Embryonic facial prominence (tissue), 1 donor: ENCODE measurements at regions not wholly inside any gene's neighbourhood (a gene's known extent, or its start where the extent isn't known, plus 50 kb on each side); places are given as distances from the start of the nearest gene placed in this dataset.

ENCODE experiments used
- DNase-seq: peaks from one replicate; pipeline ENCODE4 v3.0.0-alpha.2; 2016; ENCODE audit errors: extremely low spot score

DNA sequence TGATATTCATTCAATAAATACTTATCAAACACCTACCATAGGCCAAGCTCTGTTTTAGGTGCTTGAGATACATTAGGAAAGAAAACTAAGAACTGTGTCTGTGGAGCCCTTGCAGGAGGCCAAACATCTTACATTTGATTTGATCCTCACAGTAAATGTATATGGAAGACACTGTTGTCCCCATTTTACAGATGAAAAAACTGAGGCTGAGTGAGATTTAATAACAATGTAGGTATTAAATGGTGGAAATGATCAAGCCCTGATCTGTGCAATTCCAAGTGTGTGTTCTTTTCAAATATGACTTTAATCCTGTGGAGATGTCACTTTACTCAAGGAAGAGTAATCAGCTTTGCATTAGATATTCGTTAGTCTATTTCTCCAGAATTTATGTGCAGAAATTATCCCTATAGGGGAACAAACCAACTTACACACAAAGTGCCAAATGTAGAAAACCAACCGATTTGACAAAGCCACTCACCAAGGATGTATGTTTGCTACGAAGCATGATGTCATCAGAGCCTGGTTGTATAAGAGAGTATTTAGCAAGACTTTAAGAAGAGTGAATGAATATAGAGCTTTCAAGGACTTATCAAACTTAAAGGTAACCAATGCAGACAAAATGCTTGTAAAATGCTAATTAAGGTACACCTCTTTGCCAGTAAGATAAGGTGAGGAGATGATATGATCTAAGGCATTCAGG lies 153.9 kb upstream of the NFIB start:
- DNase-seq: no peak

DNA sequence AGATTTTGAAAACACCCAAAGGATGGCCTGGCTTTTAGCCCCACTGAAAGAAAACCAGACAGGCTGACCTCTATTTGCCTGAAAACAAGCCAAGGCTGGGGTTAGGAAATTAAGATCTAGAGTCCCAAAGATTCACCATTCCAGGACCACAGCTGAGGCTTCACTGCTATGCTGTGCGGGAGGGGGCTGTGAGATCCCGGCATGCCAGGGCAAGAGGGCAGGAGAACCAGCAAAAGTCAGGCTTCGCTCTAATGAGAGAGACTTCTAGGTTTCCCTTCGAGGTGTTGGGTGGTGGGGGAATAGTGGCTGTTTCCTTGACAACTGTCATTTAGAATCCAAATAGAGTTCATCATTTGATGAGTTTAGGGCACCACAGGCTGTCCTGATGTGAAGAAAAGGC lies 152.9 kb upstream of the NFIB start:
- DNase-seq: no peak

- DNase-seq: no peak
Observed at GRCh38 chr9:14466429-14466818, 152.5 kb upstream of the NFIB start.

- DNase-seq: no peak
Observed at GRCh38 chr9:14462950-14463349, 149.0 kb upstream of the NFIB start.

DNA sequence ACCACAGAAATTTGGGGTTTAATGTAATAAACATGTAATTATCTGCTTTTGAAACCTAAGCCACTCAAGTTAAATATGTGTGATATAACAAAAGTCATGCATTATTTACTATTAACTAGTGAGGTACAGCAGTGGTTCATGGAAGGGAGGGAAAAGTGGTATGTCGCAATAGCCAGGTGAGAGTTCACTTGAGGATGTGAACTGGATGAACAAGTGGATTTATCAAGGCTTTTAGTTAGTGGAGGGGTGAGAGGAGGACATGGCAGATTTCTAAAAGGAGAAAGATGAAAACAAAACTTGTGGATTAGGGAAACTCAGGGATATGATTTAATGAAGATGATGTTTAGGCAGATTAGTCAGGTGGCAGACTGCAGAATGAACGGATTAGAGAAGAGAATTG lies 141.3 kb upstream of the NFIB start:
- DNase-seq: no peak

DNA sequence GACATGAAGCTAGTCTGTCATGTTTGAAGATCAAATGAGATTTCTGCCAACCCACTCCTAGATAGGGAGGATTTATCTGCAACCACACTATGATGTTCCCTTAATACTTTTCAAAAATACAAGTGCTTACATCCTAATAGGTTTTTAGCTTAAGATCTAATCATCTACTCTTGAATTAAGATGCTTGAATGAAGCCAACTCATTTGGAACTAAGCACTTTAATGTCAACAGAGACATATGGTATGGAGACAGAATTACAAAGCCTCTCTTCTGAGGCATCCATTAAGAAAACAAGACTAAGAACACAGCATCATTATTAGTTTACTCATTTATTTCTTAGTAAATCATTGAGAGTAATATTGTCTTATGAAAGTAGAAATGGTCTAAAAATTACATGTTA lies 139.3 kb upstream of the NFIB start:
- no peak for DNase-seq

DNA sequence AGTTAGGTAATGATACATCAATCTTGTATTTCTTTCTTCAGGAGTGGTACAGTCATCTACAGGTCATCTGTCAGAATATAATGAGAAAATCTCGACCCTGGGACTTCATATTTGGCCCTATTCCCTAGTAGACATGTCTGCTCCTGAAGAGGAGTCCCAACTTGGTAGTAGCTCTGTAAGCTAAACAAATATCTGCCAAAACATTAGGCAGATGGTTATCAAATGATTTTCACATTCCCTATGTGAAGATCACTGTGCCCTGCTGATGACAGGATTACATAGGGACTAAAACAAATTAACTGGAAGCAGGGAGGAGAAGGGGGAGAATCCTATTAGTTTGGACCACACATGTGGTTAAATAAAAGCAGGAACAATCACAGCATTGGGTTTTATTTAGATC lies 138.6 kb upstream of the NFIB start:
- no peak for DNase-seq

- no peak for DNase-seq
Observed at GRCh38 chr9:14451949-14452348, 138.0 kb upstream of the NFIB start.

DNA sequence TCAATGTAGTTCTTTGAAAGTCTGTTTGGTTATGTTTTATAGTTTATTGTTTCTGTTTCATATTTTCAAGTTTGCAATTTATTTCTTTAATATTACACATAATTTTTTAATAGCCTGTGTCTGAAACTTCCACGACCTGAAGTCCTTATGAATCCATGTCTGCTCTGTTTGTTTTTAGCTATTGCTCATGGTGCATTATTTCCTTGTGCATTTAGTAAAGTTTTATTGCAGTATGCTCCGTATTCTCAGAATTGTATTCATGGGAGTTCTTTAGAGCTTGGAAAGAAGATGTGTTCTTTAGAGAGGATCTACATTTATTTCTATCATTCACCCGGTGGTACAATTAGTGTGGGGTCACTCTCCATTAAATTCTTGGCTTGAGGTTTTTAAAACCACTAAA lies 133.2 kb upstream of the NFIB start:
- DNase-seq: no peak

GRCh38 chr9:14445946-14446345 lies 132.0 kb upstream of the NFIB start:
- no peak for DNase-seq

- DNase-seq: no peak
Observed at GRCh38 chr9:14442956-14443355, 129.0 kb upstream of the NFIB start.

DNA sequence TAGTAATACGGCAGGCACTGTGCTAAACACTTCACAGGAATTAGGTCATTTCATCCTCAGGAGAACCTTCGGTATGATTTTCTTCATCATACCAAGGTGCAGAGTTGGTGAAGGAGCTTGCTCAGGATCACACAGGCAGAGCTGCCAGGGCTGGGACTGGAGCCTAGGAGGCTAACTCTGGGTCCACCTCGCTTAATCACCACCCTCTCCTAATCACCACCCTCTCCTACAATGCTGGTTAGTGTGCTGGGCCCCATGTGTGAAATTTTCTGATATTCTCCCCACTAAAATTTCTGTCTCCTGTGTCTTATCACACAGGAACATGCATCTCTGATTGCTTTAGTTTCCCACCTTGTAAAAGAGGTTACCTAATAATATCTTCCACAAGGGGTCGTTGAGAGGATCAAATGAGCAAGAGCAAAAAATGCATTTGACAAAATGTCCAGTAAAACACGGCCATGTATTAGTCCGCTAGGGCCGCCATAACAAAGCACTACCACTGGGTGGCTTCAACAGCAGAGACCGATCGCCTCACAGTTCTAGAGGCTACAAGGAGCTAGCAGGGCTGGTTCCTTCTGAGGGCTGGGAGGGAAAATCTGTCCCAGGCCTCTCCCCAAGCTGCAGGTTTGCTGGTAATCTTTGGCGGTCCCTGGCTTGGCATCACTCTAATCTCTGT lies 128.2 kb upstream of the NFIB start:
- DNase-seq: no peak

DNA sequence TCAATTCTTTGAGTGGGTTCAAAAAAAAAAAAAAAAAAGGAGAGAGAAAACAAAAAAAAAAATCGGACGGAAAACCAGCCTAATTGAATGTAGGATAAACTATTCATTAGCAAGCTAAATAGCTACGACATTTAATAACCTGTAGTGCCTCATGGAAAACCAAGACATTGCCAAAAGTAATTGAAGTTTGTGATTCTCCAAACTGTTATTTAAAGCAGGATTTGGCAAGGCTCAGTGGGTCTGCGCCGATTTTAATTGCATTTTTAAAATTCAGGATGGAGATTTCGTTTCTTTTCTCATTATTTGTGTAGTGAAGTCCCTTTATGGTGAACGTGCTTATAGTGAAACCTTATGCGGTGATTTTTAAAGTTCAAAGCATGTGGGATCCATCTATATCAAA lies 127.2 kb upstream of the NFIB start:
- DNase-seq: no peak

GRCh38 chr9:14440062-14440461 lies 126.1 kb upstream of the NFIB start:
- no peak for DNase-seq

- no peak for DNase-seq
Observed at GRCh38 chr9:14439555-14439954, 125.6 kb upstream of the NFIB start.

GRCh38 chr9:14438232-14439021 lies 124.5 kb upstream of the NFIB start:
- no peak for DNase-seq

GRCh38 chr9:14437354-14438231 lies 123.7 kb upstream of the NFIB start:
- DNase-seq: no peak

GRCh38 chr9:14435871-14436270 lies 121.9 kb upstream of the NFIB start:
- DNase-seq: no peak

- DNase-seq: no peak
Observed at GRCh38 chr9:14434971-14435718, 121.2 kb upstream of the NFIB start.

- DNase-seq: no peak
Observed at GRCh38 chr9:14434158-14434504, 120.2 kb upstream of the NFIB start.
